MCF 10A (cell line): ENCODE measurements at regions not wholly inside any gene's neighbourhood (a gene's known extent, or its start where the extent isn't known, plus 50 kb on each side); places are given as distances from the start of the nearest gene placed in this dataset.
A peak's percentile ranks its signal among the peaks of the same experiment; 100 is the strongest.

Experiments used
- BruUV-seq: library from RNA; stranded (reverse); fragments of 400-500 nt; replicated peaks from 2 replicates; lab custom pipeline; 2021; lab: Mats Ljungman, UMichigan
- CTCF ChIA-PET: fragments of 300-600 bp; sonication (Branson Sonifier 250); formaldehyde crosslinking; extraction: SDS; loops from one replicate; lab custom pipeline; 2021; ENCODE audit warnings: antibody characterized with exemption, inconsistent platforms; lab: Yijun Ruan, JAX
- POLR2A ChIA-PET: fragments of 300-600, 350-650 bp; sonication (Branson Sonifier 250); formaldehyde crosslinking; extraction: SDS; loops from one replicate; lab custom pipeline; 2020; ENCODE audit warnings: antibody characterized with exemption, inconsistent platforms; lab: Yijun Ruan, JAX
- DNase-seq: peaks from one replicate; pipeline ENCODE4 v3.0.0-alpha.2; 2018; ENCODE audit not compliant: unreplicated experiment
- H3K27ac Mint-ChIP-seq: one replicate; pipeline ENCODE4 v1.8.0; 2022; ENCODE audit warnings: mild to moderate bottlenecking, low read depth, mixed read lengths; ENCODE audit not compliant: unreplicated experiment
- H3K27me3 Mint-ChIP-seq: one replicate; pipeline ENCODE4 v1.8.0; 2022; ENCODE audit warnings: mixed read lengths; ENCODE audit not compliant: insufficient read depth, unreplicated experiment
- H3K36me3 Mint-ChIP-seq: one replicate; pipeline ENCODE4 v1.8.0; 2022; ENCODE audit warnings: mild to moderate bottlenecking, moderate library complexity, mixed read lengths; ENCODE audit not compliant: insufficient read depth, unreplicated experiment
- H3K4me1 Mint-ChIP-seq: one replicate; pipeline ENCODE4 v1.8.0; 2022; ENCODE audit warnings: mixed read lengths; ENCODE audit not compliant: insufficient read depth, unreplicated experiment
- H3K4me3 Mint-ChIP-seq: one replicate; pipeline ENCODE4 v1.8.0; 2022; ENCODE audit warnings: mild to moderate bottlenecking, moderate library complexity, mixed read lengths; ENCODE audit not compliant: unreplicated experiment
- H3K9me3 Mint-ChIP-seq: one replicate; pipeline ENCODE4 v1.8.0; 2022; ENCODE audit warnings: mixed read lengths; ENCODE audit not compliant: unreplicated experiment
- CTCF ChIP-seq: fragments of 200-600 bp; IDR thresholded peaks from one replicate; pipeline ENCODE4 v1.8.0; 2022; ENCODE audit warnings: antibody characterized with exemption, mild to moderate bottlenecking; ENCODE audit not compliant: unreplicated experiment
- intact Hi-C: fragments of 100-400 bp; cut with micrococcal nuclease; formaldehyde crosslinking; loops from 2 replicates; pipeline ENCODE4 v1.14.1; 2022

- DNase-seq, result peak; percentile 50
- BruUV-seq, result no TSS peak
- intact Hi-C loops, result loop anchor here (5.0 kb wide), 3 partner anchors 405 to 1185 kb away; no protein-coding TSS in a partner anchor
These were observed 1212.4 kb downstream of the SORCS1 start for GRCh38 chr10:105952153-105952552.

GRCh38 chr10:105950410-105950809, 1214.1 kb downstream of the SORCS1 start:
- Mint-ChIP-seq H3K4me3 (no peak overlapping the region), H3K9me3 (no peaks in the 10 kb centered on the region), H3K36me3 (no peaks in the 10 kb centered on the region), H3K27ac (no peak overlapping the region), H3K4me1 (no peaks in the 10 kb centered on the region), H3K27me3 (no peaks in the 10 kb centered on the region)
- intact Hi-C loops, result loop anchor here (1.0 to 5.0 kb wide), 6 partner anchors 153 to 1183 kb away; no protein-coding TSS in a partner anchor
- DNase-seq, result peak; percentile 66
- ChIA-PET CTCF (interaction anchor here (0.6 to 10.7 kb wide), 31 partner anchors 9 to 1544 kb away, joined by 3 to 96 read pairs (median 5); no protein-coding TSS in a partner anchor), POLR2A (interaction anchor here (0.7 to 1.2 kb wide), 2 partner anchors 23 to 127 kb away, joined by 3 read pairs; no protein-coding TSS in a partner anchor)
- peak; percentile 77 for TF ChIP-seq CTCF
- no TSS peak for BruUV-seq

More at GRCh38 chr10:105952153-105952552, 1212.4 kb downstream of the SORCS1 start:
- no peak for TF ChIP-seq CTCF
- Mint-ChIP-seq H3K36me3 (no peaks in the 10 kb centered on the region), H3K9me3 (no peaks in the 10 kb centered on the region), H3K4me3 (no peak overlapping the region), H3K27ac (peak overlapping the region; percentile 57), H3K27me3 (no peaks in the 10 kb centered on the region), H3K4me1 (no peaks in the 10 kb centered on the region)
- CTCF ChIA-PET, result interaction anchor here (0.7 to 10.7 kb wide), 16 partner anchors 9 to 588 kb away, joined by 3 to 96 read pairs (median 4); no protein-coding TSS in a partner anchor
- POLR2A ChIA-PET, result interaction anchor here (0.6 to 1.1 kb wide), 7 partner anchors 16 to 1294 kb away, joined by 3 to 5 read pairs (median 3); no protein-coding TSS in a partner anchor

GRCh38 chr10:105949721-105950120, 1214.8 kb downstream of the SORCS1 start:
- DNase-seq, result no peak
- no peaks in the 10 kb centered on the region for H3K9me3 Mint-ChIP-seq
- POLR2A ChIA-PET, result interaction anchor here (0.6 kb wide), 1 partner anchor 500 kb away, joined by 4 read pairs; no protein-coding TSS in a partner anchor
- CTCF ChIA-PET, result interaction anchor here (0.6 to 10.7 kb wide), 28 partner anchors 8 to 1544 kb away, joined by 3 to 96 read pairs (median 4); no protein-coding TSS in a partner anchor
- H3K27ac Mint-ChIP-seq, result no peak overlapping the region
- no peak overlapping the region for H3K4me3 Mint-ChIP-seq
- H3K4me1 Mint-ChIP-seq, result no peaks in the 10 kb centered on the region
- BruUV-seq, result no TSS peak
- no peak for TF ChIP-seq CTCF
- no peaks in the 10 kb centered on the region for H3K27me3 Mint-ChIP-seq
- intact Hi-C loops, result loop anchor here (1.0 to 5.0 kb wide), 6 partner anchors 152 to 1182 kb away; no protein-coding TSS in a partner anchor
- no peaks in the 10 kb centered on the region for H3K36me3 Mint-ChIP-seq

- H3K4me1 Mint-ChIP-seq, result no peaks in the 10 kb centered on the region
These were observed 1239.3 kb downstream of the SORCS1 start for GRCh38 chr10:105925045-105925785.

More at GRCh38 chr10:105925045-105925785, 1239.3 kb downstream of the SORCS1 start:
- ChIA-PET POLR2A (no interaction called here), CTCF (interaction anchor here (0.7 kb wide), 1 partner anchor 14 kb away, joined by 4 read pairs; no protein-coding TSS in a partner anchor)
- no peak for TF ChIP-seq CTCF
- intact Hi-C loops, result no loop called here
- Mint-ChIP-seq H3K27me3 (no peaks in the 10 kb centered on the region), H3K36me3 (no peaks in the 10 kb centered on the region), H3K27ac (no peak overlapping the region), H3K9me3 (peaks cover 5% of the 10 kb centered on the region), H3K4me3 (no peak overlapping the region)
- DNase-seq, result no peak
- no TSS peak for BruUV-seq
